HG03025 (cell line): ENCODE measurements at regions not wholly inside any gene's neighbourhood (a gene's known extent, or its start where the extent isn't known, plus 50 kb on each side); places are given as distances from the start of the nearest gene placed in this dataset.

Experiments
- ATAC-seq: cut with Tn5 transposase; IDR thresholded peaks from one replicate; pipeline ENCODE4 v1.9.1; 2021; ENCODE audit warnings: mild to moderate bottlenecking, moderate library complexity; ENCODE audit not compliant: unreplicated experiment, low FRiP score

DNA sequence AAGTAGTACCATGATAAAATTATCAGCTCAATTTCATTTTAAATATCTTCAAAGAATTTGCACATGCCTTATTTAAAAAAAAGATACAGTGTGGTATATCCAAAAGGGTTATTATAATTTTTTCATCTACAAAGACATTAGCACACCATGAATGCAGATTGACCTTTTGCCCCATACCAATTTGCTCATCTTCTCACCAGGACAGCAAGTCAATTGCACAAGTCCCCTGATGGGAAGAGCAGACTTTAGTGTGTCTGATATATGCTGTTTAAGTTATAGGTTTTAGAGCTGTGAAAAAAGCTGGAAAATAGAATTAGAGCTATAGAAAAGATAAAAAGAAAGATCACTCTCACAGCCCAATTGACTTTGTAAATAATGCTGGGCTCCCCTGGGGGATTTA, 325.8 kb upstream of the CDH6 start:
- no peak for ATAC-seq

DNA sequence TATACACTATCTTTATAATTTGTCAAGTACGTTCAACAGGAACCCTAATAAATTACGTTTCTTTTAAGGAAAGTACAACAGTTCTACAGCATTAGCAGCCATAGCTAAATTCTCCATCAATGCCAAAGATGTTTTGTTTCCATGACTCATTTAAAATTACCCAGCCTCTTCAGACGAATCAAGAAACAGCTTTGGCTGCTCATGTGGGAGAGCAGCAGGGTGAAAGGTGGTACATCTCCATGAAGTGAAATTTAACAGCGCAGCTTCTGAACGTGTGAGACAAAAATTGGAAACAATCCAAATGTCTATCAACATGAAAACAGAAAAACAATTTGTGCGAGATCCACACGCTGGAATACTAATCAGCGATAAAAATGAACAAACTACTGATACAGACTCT, 327.3 kb upstream of the CDH6 start:
- no peak for ATAC-seq

- no peak for ATAC-seq
Observed at GRCh38 chr5:30856242-30856641, 337.2 kb upstream of the CDH6 start.

DNA sequence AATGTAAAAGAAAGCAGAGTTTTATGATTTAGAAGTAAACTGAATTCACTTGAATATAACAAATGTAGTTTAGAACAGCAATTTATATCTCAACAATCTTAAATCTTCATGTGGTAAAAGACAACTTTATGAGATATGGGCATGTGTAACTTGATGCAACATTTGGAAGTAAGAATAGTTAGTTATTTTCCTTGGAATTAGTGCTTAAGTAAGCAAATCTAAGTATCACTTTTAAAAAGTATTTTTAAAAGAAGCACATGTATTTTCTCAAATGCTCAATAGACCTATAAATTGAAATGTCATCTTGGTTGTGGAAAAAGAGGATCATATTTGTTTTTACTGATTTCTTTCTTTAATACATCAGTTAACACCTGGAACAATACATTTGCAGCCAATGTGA, 340.3 kb upstream of the CDH6 start:
- no peak for ATAC-seq

DNA sequence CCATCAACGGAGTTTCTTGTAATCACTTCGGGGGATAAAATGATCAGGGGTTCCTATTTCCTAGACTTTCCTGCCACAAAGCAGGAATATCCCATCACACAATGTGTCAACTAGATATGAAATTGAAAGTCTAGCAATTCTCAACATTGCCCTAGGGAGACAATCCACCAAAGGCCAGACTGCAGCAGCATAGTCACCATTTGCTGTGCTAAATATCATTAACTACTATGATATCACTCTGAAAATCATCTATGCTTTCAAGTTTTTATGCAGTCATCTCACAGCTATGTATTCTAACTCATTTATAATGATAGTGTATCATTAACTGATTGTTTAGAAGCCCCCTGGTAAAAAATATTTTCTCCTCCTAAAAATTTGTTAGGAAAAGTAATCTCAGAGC, 342.6 kb upstream of the CDH6 start:
- no peak for ATAC-seq

GRCh38 chr5:30849931-30850710, 343.4 kb upstream of the CDH6 start:
- ATAC-seq, result no peak

DNA sequence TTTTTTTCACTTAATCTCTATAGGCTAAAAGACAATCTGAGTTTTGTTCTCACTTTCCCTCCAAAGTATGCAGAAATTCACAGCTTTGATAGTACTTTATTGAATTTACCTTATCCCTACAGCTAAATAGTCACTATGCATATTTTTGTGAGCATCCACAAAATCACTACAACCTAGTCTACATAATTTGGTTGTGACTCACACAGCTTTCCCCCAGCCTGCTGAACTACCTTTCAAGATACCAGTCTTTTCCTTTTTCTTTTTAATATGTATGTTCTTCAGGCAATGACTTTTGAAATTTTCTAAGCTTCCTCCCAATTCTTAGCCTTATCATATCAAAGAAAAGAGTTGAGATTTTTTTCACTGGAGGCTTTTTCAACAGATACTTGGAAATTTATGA, 347.3 kb upstream of the CDH6 start:
- no peak for ATAC-seq

GRCh38 chr5:30845194-30845593, 348.3 kb upstream of the CDH6 start:
- ATAC-seq, result no peak

- ATAC-seq, result no peak
Observed at GRCh38 chr5:30843541-30843940, 349.9 kb upstream of the CDH6 start.

- ATAC-seq, result no peak
Observed at GRCh38 chr5:30839956-30840355, 353.5 kb upstream of the CDH6 start.

- no peak for ATAC-seq
Observed at GRCh38 chr5:30838936-30839496, 354.5 kb upstream of the CDH6 start.

DNA sequence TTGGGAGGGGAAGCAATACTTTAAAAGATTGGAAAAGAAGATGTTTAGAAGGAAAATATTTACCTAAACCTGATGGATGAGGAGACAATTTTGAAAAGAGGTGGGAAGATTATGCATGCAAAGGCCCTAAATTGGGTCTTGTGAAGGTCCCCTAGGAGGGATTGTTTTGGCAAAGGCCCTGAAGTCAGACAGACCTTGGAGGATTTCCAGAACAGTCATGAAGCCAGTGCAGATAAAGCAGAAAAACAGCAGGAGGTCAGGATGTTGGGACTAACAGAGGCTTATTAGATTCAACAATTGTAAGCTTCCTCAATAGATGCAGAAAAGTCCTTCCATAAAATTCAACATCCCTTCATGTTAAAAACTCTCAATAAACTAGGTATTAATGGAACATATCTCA, 361.0 kb upstream of the CDH6 start:
- no peak for ATAC-seq

GRCh38 chr5:30831605-30832004, 361.9 kb upstream of the CDH6 start:
- no peak for ATAC-seq

GRCh38 chr5:30831123-30831522, 362.4 kb upstream of the CDH6 start:
- ATAC-seq, result no peak

DNA sequence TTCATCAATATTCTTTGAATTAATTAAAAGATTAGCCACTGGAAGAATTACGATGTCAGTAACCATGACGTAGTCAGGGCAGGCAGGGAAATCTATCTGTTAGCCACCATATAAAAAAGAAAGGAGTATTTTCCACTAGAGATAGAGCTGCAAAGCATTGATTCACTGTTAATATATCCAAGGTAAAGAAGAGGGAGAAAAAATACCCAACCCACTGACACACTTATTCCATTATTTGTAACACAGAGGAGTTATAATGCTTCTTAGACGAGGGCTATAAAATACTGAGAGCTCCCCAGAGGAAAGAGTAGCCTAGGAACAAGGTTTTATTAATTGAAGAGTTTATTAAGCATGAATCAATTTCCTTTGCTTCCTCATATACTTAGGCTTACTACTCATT, 382.2 kb upstream of the CDH6 start:
- no peak for ATAC-seq

DNA sequence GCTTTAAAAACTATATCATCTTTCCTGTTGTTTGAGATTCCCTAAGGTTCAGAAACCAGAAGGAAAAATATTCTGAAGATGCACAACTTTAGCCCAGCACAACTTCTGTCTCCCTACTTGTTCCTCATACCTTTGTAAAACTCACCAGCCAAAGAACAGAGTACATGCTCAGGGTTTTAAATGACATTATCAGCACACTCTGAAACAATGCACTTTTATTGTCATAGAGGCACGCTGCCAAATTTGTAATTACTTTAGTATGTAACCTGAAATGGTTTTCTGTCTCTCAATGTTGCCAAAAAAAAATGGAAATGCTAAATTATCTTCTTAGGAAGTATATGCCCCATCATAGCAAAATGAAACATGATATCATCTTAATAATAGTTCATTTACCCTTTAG, 383.6 kb upstream of the CDH6 start:
- ATAC-seq, result no peak

GRCh38 chr5:30808996-30809395, 384.5 kb upstream of the CDH6 start:
- ATAC-seq, result no peak

DNA sequence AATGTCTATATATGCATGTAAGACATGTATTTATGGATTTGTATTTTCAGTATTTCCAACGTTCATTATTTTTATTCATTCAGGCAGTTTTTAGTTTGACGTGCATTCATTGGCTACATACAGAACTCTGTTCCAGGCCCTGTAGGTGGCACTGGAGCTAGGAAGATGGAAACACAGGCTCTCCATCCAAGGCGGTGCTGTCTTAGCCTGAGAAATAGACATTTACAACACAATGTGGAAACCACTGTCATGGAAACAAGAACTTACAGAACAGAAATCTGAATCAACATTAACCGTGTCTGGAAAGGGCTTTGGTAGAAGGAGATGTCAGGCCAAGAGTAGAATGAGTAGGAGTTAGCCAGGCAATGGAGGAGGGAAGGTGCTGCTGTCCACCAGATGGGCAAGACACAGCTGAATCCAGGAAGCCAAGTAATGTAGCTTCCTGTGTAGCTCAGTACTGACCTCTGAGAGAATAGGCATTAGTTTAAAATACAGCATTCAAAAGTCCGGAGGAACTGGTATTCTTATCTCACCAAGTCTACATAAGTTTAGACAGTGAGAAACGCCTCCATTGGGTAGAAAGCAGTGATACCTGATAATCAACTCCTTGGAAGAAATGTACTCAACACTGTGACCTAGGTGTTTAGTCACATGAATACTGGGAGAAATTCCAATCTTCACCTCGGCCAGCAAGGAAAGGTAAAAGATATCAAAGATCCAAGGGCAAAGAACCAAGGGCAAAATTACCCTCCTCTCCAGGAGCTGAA, 388.6 kb upstream of the CDH6 start:
- no peak for ATAC-seq

DNA sequence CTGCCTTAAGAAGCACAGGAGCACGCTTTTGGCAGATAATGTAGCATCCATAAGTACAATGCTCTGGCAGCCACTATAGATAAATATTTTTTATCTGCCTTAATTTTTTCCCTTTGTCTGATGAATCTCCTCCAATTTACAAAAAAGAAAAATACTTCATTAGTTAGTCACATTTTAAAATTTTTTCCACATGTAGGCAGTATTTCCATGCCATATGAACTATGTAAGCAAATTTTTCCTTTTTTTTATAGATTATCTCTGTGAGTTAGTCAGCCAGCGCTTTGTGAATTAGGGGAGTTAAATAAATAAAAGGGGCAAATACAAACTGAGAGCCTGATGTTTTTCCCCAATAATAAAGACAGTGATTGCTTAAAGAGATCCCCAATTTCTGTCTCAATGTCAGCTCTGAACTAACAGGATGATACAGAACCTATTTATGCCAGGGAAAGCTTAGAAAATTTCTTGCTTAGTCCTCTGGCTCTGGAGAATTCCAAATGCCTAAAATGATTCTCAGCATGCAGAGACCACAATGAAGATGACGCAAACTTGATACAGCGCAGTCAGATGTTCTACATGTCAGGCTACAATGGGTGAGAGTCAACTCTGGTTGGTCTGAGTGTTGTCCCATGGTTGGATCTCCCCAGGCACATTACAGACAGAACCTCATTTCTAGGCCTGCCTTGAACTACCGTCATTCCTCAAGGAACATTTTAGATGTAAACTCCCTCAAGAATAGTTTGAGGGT, 390.4 kb upstream of the CDH6 start:
- no peak for ATAC-seq

DNA sequence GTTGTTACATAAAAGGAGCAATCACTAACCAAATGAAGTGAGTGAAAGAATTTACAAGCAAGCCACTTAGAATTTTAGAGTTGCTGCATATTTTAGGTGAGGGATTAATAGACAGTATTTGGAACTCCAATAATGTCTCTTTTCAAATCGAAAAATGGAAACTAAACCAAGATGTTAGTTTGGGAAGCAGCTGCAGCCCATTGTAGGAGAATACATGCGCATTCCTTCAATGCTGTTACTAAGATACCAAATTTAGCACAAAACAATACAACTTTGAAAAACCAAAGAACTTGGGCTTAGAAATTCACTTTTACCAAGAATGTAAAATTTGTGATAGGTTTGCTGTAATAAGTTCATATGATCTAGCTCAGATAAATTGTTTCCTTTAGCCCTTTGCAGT, 411.8 kb upstream of the CDH6 start:
- no peak for ATAC-seq

GRCh38 chr5:30768056-30768690, 425.3 kb upstream of the CDH6 start:
- ATAC-seq, result no peak
